IPS-15b (cell line): ENCODE measurements at regions not wholly inside any gene's neighbourhood (a gene's known extent, or its start where the extent isn't known, plus 50 kb on each side); places are given as distances from the start of the nearest gene placed in this dataset.

Experiments used
- H3K27me3 ChIP-seq: one replicate; pipeline ENCODE4 v1.6.1; 2013; ENCODE audit warnings: low read length; ENCODE audit not compliant: control insufficient read depth, insufficient read depth
- H3K36me3 ChIP-seq: one replicate; pipeline ENCODE4 v1.6.1; 2013; ENCODE audit warnings: low read length; ENCODE audit not compliant: control insufficient read depth, insufficient read depth
- H3K4me1 ChIP-seq: one replicate; pipeline ENCODE4 v1.6.1; 2013; ENCODE audit warnings: mild to moderate bottlenecking, low read length; ENCODE audit not compliant: control insufficient read depth, insufficient read depth
- H3K4me3 ChIP-seq: one replicate; pipeline ENCODE4 v1.5.1; 2013; ENCODE audit warnings: low read depth, low read length
- H3K9ac ChIP-seq: one replicate; pipeline ENCODE4 v1.6.1; 2013; ENCODE audit warnings: low read depth, mild to moderate bottlenecking, low read length
- H3K9me3 ChIP-seq: one replicate; pipeline ENCODE4 v1.6.1; 2013; ENCODE audit warnings: mild to moderate bottlenecking, low read length; ENCODE audit not compliant: control insufficient read depth, insufficient read depth

DNA sequence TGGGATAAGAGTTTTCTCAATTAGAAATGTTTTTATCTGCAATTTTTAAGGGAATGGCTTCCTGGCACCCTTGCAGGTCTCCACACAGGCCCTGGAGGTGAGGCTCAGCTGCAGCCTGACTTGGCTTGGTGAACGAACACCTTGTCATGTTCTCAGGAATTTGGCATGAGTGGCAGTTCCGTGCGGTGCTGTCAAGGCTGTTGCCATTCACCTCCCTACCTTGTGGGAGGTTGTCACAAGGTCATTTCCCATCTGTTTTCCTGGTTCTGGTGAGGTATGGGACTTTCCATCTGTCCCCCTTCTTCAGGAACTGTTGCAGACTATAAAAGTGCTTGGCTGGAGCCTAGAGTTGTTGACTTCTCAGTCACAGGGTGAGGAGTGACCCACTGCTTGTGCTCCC lies 82.9 kb downstream of the ELOVL4 start:
- Histone ChIP-seq H3K4me3 (no peak overlapping the region), H3K27me3 (no peaks in the 10 kb centered on the region), H3K36me3 (no peaks in the 10 kb centered on the region), H3K4me1 (no peaks in the 10 kb centered on the region), H3K9me3 (no peaks in the 10 kb centered on the region), H3K9ac (no peak overlapping the region)

DNA sequence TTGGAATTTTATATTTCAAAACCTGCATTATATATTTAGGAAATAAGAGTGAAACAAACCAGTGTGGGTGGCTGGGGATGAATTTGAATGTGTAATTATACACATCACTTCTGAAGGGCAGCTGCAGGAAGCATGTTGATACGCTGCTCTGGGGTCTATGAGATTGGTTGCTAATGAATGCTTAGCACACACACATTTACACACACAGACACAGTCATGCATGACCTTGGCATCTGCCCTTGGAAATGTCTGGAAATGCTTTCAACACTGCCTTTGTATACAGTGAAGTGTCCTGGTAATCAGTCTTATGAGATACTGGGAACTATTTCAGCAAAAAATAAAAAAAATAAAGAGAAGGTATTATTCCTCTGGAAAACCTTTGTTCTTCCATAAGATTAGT lies 83.4 kb downstream of the ELOVL4 start:
- H3K27me3 ChIP-seq: no peaks in the 10 kb centered on the region
- H3K4me3 ChIP-seq: no peak overlapping the region
- no peaks in the 10 kb centered on the region for H3K4me1 ChIP-seq
- H3K9me3 ChIP-seq: no peaks in the 10 kb centered on the region
- no peaks in the 10 kb centered on the region for H3K36me3 ChIP-seq
- no peak overlapping the region for H3K9ac ChIP-seq

DNA sequence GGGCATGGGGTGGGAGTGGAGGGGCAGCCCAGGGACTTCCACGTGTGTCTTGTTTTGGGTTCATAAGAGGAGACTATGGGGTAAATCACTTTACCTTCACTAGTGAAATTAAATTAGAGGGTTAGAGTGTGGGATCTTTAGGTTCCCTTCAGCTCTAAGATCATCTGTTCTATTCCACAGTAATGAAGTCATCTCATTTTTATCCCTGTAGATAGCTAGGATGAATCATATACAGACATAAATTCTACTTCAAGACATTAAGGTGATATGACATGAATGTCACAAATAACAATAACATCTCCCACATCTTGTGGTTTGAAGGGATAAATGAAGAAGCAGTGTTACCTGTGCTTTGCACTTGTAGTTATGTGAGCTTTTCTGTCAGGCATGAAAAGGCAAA lies 83.8 kb downstream of the ELOVL4 start:
- no peak overlapping the region for H3K4me3 ChIP-seq
- no peaks in the 10 kb centered on the region for H3K4me1 ChIP-seq
- H3K9ac ChIP-seq: no peak overlapping the region
- no peaks in the 10 kb centered on the region for H3K27me3 ChIP-seq
- no peaks in the 10 kb centered on the region for H3K9me3 ChIP-seq
- H3K36me3 ChIP-seq: no peaks in the 10 kb centered on the region

DNA sequence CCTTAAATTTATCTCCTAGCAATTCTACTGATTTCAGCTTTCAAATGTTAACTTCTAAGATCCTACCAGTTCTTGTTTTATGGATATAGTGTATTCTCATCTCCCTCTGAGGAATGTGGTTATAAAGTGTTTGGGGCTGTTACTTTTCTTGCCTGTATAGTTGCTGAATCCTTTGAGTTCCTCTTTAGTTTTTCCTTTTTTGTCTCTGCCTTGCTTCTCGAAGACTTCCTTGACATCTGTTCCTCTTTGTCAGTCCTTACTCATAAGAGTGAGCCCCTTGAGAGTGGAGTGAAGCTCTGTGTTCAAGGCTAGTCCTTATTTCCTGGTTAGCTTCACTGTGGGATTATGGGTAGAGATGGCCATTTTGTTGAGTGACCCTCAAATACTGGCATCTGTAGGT lies 84.6 kb downstream of the ELOVL4 start:
- Histone ChIP-seq H3K36me3 (no peaks in the 10 kb centered on the region), H3K4me1 (no peaks in the 10 kb centered on the region), H3K9ac (no peak overlapping the region), H3K27me3 (no peaks in the 10 kb centered on the region), H3K4me3 (no peak overlapping the region), H3K9me3 (no peaks in the 10 kb centered on the region)

DNA sequence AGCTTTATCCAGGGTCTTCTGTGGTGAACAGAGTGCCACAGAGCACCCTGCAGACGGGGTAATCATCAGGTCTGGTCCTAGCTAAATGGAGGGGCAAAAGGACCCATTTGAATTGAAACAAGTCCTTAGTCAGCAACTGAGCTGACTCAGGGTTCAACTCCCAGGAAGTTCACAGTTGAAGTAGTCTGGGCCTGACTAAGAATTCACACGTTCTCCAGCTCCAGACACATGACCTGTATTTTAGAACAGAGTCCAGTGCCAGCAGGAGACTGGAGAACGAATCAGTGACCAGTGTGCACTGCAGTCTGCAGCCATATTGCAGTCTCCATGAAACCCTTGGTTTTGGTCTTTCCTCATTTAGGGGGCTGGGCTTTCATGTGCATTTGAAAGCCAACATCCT lies 85.2 kb downstream of the ELOVL4 start:
- Histone ChIP-seq H3K4me1 (no peaks in the 10 kb centered on the region), H3K36me3 (no peaks in the 10 kb centered on the region), H3K4me3 (no peak overlapping the region), H3K9ac (no peak overlapping the region), H3K9me3 (no peaks in the 10 kb centered on the region), H3K27me3 (no peaks in the 10 kb centered on the region)

DNA sequence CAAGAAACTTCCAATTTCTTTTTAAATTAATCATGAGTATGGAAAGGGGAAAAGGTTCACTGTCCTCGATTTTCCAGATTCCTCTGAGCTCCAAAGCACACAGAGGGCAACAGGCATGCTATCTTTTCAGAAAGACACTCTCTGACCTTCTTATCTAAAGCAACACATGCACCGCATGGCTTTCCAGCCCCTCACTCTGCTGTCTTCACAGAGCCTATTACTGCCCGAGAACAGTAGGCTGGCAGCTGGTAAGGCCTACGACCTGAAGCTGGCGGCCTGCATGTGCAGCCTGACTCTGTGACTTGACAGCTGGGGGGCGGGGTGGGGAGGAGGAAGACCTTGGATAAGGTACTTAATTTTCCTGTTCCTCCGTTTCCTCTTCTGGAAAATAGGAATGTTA lies 86.3 kb downstream of the ELOVL4 start:
- no peak overlapping the region for H3K4me3 ChIP-seq
- H3K9ac ChIP-seq: no peak overlapping the region
- no peaks in the 10 kb centered on the region for H3K36me3 ChIP-seq
- H3K9me3 ChIP-seq: no peaks in the 10 kb centered on the region
- H3K4me1 ChIP-seq: no peaks in the 10 kb centered on the region
- no peaks in the 10 kb centered on the region for H3K27me3 ChIP-seq

DNA sequence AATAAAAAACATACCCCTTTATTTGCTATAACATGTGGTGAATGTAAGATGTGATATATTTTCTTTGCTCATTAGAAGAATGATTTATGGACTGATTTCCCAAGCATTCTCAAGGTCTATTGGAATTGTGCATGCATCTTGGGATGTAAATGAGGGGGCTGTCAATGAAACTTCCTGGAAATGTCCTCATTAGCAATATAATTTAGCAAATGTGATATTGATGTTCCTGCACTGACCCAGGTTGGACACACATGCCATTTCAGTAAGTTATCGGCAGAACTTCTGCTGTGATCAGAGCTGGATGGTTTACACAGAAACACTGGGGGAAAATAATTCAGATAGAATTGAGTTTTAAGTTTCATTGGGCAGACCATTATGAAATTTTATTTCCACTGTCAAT lies 99.9 kb downstream of the ELOVL4 start:
- no peaks in the 10 kb centered on the region for H3K9me3 ChIP-seq
- no peaks in the 10 kb centered on the region for H3K4me1 ChIP-seq
- no peak overlapping the region for H3K9ac ChIP-seq
- H3K36me3 ChIP-seq: no peaks in the 10 kb centered on the region
- H3K4me3 ChIP-seq: no peak overlapping the region
- no peaks in the 10 kb centered on the region for H3K27me3 ChIP-seq

DNA sequence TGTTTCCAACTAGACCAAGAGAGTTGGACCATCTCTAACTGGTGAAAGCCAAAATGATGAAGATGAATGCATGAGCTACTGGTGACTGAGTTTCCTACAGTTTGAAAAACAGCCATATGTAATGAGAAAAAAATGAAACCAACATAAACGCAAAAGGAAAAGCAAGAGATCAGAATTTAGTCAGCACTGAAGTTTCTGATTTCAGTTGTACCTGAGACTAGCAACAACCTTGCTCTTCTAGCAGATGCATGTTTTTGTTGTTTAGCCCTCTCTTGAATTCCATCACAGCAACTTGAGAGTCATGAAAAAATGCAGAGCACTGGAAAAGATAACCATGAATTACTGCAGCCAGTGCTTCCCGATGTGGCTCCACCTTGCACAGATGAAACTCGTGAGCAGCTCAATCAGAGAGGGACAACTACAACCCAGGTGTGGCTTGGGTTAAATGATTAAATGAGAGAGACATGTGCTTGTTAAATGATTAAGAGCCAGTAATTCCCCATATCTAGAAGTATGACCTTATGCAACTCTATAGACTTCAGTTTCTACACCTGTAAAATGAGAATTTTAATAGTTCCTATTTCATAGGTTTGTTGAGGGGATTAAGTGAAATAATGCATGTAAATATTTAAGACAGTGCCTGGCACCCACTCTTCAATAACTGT lies 104.8 kb downstream of the ELOVL4 start:
- Histone ChIP-seq H3K9ac (no peak overlapping the region), H3K27me3 (no peaks in the 10 kb centered on the region), H3K4me3 (no peak overlapping the region), H3K36me3 (no peaks in the 10 kb centered on the region), H3K9me3 (no peaks in the 10 kb centered on the region), H3K4me1 (no peaks in the 10 kb centered on the region)

DNA sequence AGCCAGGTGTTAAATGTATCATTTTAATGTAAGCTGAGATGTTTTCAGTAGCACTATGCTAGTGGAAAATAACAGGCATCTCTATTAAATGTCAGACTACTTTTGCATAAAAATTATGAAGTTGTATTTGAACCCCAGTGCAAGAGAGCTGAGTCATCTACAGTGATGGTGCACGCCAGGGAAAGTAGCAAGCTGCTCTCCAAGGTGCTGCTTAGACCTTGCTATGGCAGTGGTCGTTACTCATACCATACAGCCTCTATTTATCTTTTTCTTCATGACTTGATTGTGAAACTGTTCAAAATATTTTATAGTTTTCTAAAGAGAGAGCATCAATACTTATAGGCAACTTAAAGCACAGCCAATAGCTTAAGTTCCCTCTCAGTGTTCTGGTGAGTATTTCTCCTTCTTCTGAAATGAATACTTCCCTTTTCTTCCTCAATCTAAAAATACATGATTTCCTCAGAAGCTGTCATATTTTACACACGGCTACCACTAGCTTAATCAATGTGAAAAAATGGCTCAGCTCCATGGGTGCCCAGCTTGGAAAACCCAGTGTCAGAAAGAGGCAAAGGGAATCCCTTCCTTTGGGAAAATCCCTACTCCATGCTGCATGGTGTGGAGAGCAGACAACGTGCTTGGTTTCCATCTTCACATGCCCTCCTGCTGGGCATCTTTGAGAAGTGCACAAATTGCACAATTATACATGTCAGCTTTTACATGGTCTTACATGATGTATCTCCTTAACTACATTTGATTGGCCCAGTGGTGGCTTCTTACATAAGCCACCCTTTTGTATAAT lies 105.6 kb downstream of the ELOVL4 start:
- H3K4me3 ChIP-seq: no peak overlapping the region
- H3K27me3 ChIP-seq: no peaks in the 10 kb centered on the region
- H3K36me3 ChIP-seq: no peaks in the 10 kb centered on the region
- H3K9me3 ChIP-seq: no peaks in the 10 kb centered on the region
- H3K9ac ChIP-seq: no peak overlapping the region
- no peaks in the 10 kb centered on the region for H3K4me1 ChIP-seq

DNA sequence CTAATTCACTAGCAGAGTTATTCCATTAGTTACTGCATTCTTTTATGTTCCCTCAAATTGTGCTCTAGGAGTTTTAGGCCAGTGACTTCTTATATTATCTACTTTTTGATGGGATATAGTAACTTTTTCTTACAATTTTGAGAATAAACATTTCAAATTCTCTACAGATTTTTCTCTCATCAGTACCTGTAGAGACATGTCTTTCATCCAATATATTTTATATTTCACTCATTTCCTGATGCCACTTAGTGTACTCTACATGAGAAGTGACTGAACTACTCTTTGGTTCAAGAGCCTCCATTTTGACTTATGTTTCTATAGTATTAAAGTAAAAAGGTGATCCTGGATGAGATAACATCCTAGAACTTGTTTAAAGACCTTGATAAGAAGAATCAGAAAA lies 108.5 kb downstream of the ELOVL4 start:
- Histone ChIP-seq H3K4me3 (no peak overlapping the region), H3K4me1 (no peaks in the 10 kb centered on the region), H3K36me3 (no peaks in the 10 kb centered on the region), H3K27me3 (no peaks in the 10 kb centered on the region), H3K9ac (no peak overlapping the region), H3K9me3 (no peaks in the 10 kb centered on the region)

DNA sequence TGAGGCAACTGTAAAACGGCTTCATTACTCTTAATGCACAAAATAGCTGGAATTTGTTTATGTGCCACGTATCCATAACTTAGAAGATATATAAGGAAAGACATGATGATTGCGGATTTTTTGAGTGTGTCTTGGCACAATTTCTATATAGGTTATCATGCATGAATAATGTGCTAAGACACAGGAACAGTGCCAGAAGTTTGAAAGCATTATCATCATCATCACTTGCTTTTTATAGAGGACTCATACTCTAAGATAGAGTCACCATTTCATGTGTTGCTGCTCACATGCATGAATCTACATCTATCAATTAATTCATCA lies 113.4 kb downstream of the ELOVL4 start:
- H3K4me1 ChIP-seq: no peaks in the 10 kb centered on the region
- H3K36me3 ChIP-seq: no peaks in the 10 kb centered on the region
- no peaks in the 10 kb centered on the region for H3K27me3 ChIP-seq
- H3K4me3 ChIP-seq: no peak overlapping the region
- H3K9ac ChIP-seq: no peak overlapping the region
- no peaks in the 10 kb centered on the region for H3K9me3 ChIP-seq

DNA sequence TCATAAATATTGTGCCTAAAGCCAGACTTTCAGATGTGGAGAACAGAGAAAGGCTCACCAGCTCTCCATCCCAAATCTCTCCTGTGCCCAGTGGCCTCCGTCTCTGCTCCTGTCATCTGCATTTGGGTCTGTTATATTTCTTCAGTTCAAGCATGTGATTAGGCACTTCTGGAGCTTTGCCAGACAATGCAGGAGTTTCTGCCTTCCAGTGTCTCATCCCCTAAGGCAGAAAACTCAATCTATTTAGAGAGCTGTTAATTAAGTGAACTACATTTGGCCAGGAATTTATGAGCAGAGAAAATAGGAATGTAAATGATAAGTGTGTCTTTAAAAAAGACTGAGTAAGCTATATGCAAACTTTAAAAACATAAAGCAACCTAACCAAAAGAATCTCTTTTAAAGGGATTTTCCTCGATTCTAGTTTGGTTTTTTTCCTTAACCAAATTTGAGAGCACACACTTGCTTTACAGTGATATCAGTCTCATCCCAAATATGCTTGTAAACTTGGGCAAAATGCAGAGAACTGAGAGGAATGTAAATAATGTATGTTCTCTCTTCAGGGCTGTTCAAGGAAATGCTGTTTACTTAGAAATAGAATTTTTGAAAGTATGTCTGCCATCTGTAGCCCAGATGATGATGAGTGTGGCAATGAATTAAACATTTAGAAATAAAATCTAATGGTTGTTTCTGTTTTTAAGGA lies 113.9 kb downstream of the ELOVL4 start:
- Histone ChIP-seq H3K36me3 (no peaks in the 10 kb centered on the region), H3K9me3 (no peaks in the 10 kb centered on the region), H3K4me3 (no peak overlapping the region), H3K27me3 (no peaks in the 10 kb centered on the region), H3K4me1 (no peaks in the 10 kb centered on the region), H3K9ac (no peak overlapping the region)
